OCI-LY1 (cell line): ENCODE measurements at regions not wholly inside any gene's neighbourhood (a gene's known extent, or its start where the extent isn't known, plus 50 kb on each side); places are given as distances from the start of the nearest gene placed in this dataset.

Experiments
- H2AFZ ChIP-seq: fragments of 200-600 bp; sonication (generic), shearing (Covaris generic); 2 replicates; pipeline ENCODE4 v1.6.0; 2014; ENCODE audit warnings: antibody characterized with exemption, mild to moderate bottlenecking, low read length
- H3F3A ChIP-seq: fragments of 200-600 bp; sonication (generic), shearing (Covaris generic); 2 replicates; pipeline ENCODE4 v1.6.0; 2014; ENCODE audit warnings: mild to moderate bottlenecking, antibody characterized with exemption, low read length, moderate library complexity; ENCODE audit not compliant: insufficient read depth
- H3K27ac ChIP-seq: fragments of 200-600 bp; sonication (generic); 2 replicates; pipeline ENCODE4 v1.5.1; 2014; ENCODE audit warnings: low read length, mixed run types, mild to moderate bottlenecking, low read depth; ENCODE audit not compliant: poor library complexity, severe bottlenecking
- H3K27me3 ChIP-seq: fragments of 200-600 bp; sonication (generic); 2 replicates; pipeline ENCODE4 v1.6.0; 2014; ENCODE audit warnings: antibody characterized with exemption, mild to moderate bottlenecking, low read length, moderate library complexity; ENCODE audit not compliant: insufficient read depth
- H3K36me3 ChIP-seq: fragments of 200-600 bp; sonication (generic); 2 replicates; pipeline ENCODE4 v1.6.1; 2014; ENCODE audit warnings: mild to moderate bottlenecking, antibody characterized with exemption, low read length, moderate library complexity, mixed read lengths; ENCODE audit not compliant: insufficient read depth
- H3K4me1 ChIP-seq: fragments of 200-600 bp; sonication (generic); 2 replicates; pipeline ENCODE4 v1.5.1; 2014; ENCODE audit warnings: mild to moderate bottlenecking, low read length, moderate library complexity; ENCODE audit not compliant: insufficient read depth, severe bottlenecking
- H3K4me2 ChIP-seq: fragments of 200-600 bp; sonication (generic), shearing (Covaris generic); 2 replicates; pipeline ENCODE4 v1.6.1; 2014; ENCODE audit warnings: low read length
- H3K4me3 ChIP-seq: fragments of 200-600 bp; sonication (generic); 2 replicates; pipeline ENCODE4 v1.5.1; 2014; ENCODE audit warnings: low read length, low read depth, mild to moderate bottlenecking, mixed read lengths; ENCODE audit not compliant: poor library complexity, severe bottlenecking
- H3K79me2 ChIP-seq: fragments of 200-600 bp; shearing (Covaris generic); 2 replicates; pipeline ENCODE4 v1.6.1; 2016; ENCODE audit warnings: mixed run types, low read length, mixed read lengths; ENCODE audit not compliant: insufficient read depth
- H3K9ac ChIP-seq: fragments of 200-600 bp; sonication (generic), shearing (Covaris generic); 2 replicates; pipeline ENCODE4 v1.6.1; 2014; ENCODE audit warnings: mild to moderate bottlenecking, low read length, mixed read lengths
- H3K9me2 ChIP-seq: fragments of 200-600 bp; sonication (generic), shearing (Covaris generic); 2 replicates; pipeline ENCODE4 v1.6.1; 2014; ENCODE audit warnings: low read depth, mild to moderate bottlenecking, low read length, mixed read lengths
- H3K9me3 ChIP-seq: fragments of 200-600 bp; shearing (Covaris generic); 2 replicates; pipeline ENCODE4 v1.6.1; 2014; ENCODE audit warnings: low read length, mixed read lengths
- H4K20me1 ChIP-seq: fragments of 200-600 bp; sonication (generic), shearing (Covaris generic); 2 replicates; pipeline ENCODE4 v1.6.0; 2016; ENCODE audit warnings: mild to moderate bottlenecking, low read length; ENCODE audit not compliant: insufficient read depth
- CTCF ChIP-seq: fragments of 200-600 bp; sonication (generic), shearing (Covaris generic); IDR thresholded peaks from 2 replicates; pipeline ENCODE4 v1.5.1; 2017; ENCODE audit warnings: mild to moderate bottlenecking, antibody characterized with exemption, low read length, moderate library complexity, mixed read lengths
- EZH2 ChIP-seq: fragments of 200-600 bp; sonication (generic), shearing (Covaris generic); IDR thresholded peaks from 2 replicates; pipeline ENCODE4 v1.8.0; 2017; ENCODE audit warnings: borderline replicate concordance, mixed run types, mild to moderate bottlenecking, antibody characterized with exemption, low read length, moderate library complexity, mixed read lengths

- no peak overlapping the region for H3K9ac ChIP-seq
- H3F3A ChIP-seq, result no peaks in the 10 kb centered on the region
- H3K9me2 ChIP-seq, result no peaks in the 10 kb centered on the region
- no peaks in the 10 kb centered on the region for H4K20me1 ChIP-seq
- no peak overlapping the region for H3K4me2 ChIP-seq
- no peaks in the 10 kb centered on the region for H3K79me2 ChIP-seq
- H3K9me3 ChIP-seq, result no peaks in the 10 kb centered on the region
- H2AFZ ChIP-seq, result no peak overlapping the region
- no peaks in the 10 kb centered on the region for H3K36me3 ChIP-seq
- H3K27ac ChIP-seq, result no peak overlapping the region
- no peaks in the 10 kb centered on the region for H3K4me1 ChIP-seq
- no peak overlapping the region for H3K4me3 ChIP-seq
- no peaks in the 10 kb centered on the region for H3K27me3 ChIP-seq
- no peak for TF ChIP-seq EZH2
Observed at GRCh38 chr2:75325594-75325993, 126.3 kb upstream of the TACR1 start.

- Histone ChIP-seq H2AFZ (no peak overlapping the region), H3K79me2 (no peaks in the 10 kb centered on the region), H4K20me1 (no peaks in the 10 kb centered on the region), H3K36me3 (no peaks in the 10 kb centered on the region), H3K4me1 (no peaks in the 10 kb centered on the region), H3F3A (no peaks in the 10 kb centered on the region), H3K9me3 (no peaks in the 10 kb centered on the region), H3K27me3 (no peaks in the 10 kb centered on the region), H3K4me2 (no peak overlapping the region), H3K9me2 (no peaks in the 10 kb centered on the region), H3K4me3 (no peak overlapping the region), H3K27ac (no peak overlapping the region), H3K9ac (no peak overlapping the region)
- TF ChIP-seq EZH2 (no peak), CTCF (no peak)
Observed at GRCh38 chr2:75324861-75325284, 125.6 kb upstream of the TACR1 start.

- Histone ChIP-seq H3F3A (no peaks in the 10 kb centered on the region), H3K27ac (no peak overlapping the region), H3K4me2 (no peak overlapping the region), H2AFZ (no peak overlapping the region), H3K4me1 (no peaks in the 10 kb centered on the region), H4K20me1 (no peaks in the 10 kb centered on the region), H3K36me3 (no peaks in the 10 kb centered on the region), H3K79me2 (no peaks in the 10 kb centered on the region), H3K9me3 (no peaks in the 10 kb centered on the region), H3K4me3 (no peak overlapping the region), H3K9me2 (no peaks in the 10 kb centered on the region), H3K27me3 (no peaks in the 10 kb centered on the region), H3K9ac (no peak overlapping the region)
- TF ChIP-seq CTCF (no peak), EZH2 (no peak)
Observed at GRCh38 chr2:75324141-75324540, 124.8 kb upstream of the TACR1 start.

GRCh38 chr2:75321599-75321922, 122.2 kb upstream of the TACR1 start:
- no peak overlapping the region for H2AFZ ChIP-seq
- H3K79me2 ChIP-seq, result no peaks in the 10 kb centered on the region

More at GRCh38 chr2:75321599-75321922, 122.2 kb upstream of the TACR1 start:
- H4K20me1 ChIP-seq, result no peaks in the 10 kb centered on the region
- H3K9ac ChIP-seq, result no peak overlapping the region
- H3K4me1 ChIP-seq, result no peaks in the 10 kb centered on the region
- H3K36me3 ChIP-seq, result no peaks in the 10 kb centered on the region
- H3K4me2 ChIP-seq, result no peak overlapping the region
- H3F3A ChIP-seq, result no peaks in the 10 kb centered on the region
- no peaks in the 10 kb centered on the region for H3K9me3 ChIP-seq
- no peak for TF ChIP-seq CTCF
- no peak for TF ChIP-seq EZH2
- no peaks in the 10 kb centered on the region for H3K9me2 ChIP-seq
- H3K27ac ChIP-seq, result no peak overlapping the region
- H3K4me3 ChIP-seq, result no peak overlapping the region
- H3K27me3 ChIP-seq, result no peaks in the 10 kb centered on the region
